Mammary epithelial cell (primary cell): ENCODE measurements at regions not wholly inside any gene's neighbourhood (a gene's known extent, or its start where the extent isn't known, plus 50 kb on each side); places are given as distances from the start of the nearest gene placed in this dataset.

ENCODE experiments used
- EZH2 ChIP-seq: IDR thresholded peaks from 2 replicates; pipeline ENCODE4 v1.6.1; 2012; ENCODE audit warnings: low read length, inconsistent platforms, borderline replicate concordance
- TF ChIP-seq, protein P1 (sequence below), 2 donors: IDR thresholded peaks in 1 of 2; conservative IDR thresholded peaks in 1 of 2; 2 replicates each; pipeline ENCODE4 v1.5.1; 2011 to 2012; ENCODE audit warnings: inconsistent platforms in 2 of 2, low read length in 2 of 2, mild to moderate bottlenecking in 2 of 2, control low read depth in 1 of 2, low read depth in 1 of 2; ENCODE audit not compliant: insufficient read depth in 1 of 2; ENCODE audit errors: extremely low read depth in 1 of 2

DNA sequence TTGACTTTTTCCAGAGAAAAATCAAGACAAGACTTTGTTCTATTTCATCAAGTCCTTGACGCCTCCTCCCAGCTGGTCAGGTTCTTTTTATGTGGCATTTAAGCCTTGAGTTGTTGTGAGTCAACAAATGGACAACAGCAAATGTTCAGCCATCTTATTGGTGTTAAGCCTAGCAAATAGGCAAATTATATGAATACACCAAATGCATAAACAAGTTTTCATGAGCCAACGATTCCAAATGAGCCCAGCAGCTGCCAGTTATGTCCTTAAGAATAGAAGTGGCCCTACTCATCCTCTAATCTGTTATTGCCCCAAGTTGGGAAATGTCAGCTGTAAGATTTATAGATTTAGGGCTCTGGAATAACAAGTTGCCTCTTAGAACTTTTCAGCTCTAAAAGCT lies 312.0 kb downstream of the SOX4 start:
- TF ChIP-seq, protein P1, sequence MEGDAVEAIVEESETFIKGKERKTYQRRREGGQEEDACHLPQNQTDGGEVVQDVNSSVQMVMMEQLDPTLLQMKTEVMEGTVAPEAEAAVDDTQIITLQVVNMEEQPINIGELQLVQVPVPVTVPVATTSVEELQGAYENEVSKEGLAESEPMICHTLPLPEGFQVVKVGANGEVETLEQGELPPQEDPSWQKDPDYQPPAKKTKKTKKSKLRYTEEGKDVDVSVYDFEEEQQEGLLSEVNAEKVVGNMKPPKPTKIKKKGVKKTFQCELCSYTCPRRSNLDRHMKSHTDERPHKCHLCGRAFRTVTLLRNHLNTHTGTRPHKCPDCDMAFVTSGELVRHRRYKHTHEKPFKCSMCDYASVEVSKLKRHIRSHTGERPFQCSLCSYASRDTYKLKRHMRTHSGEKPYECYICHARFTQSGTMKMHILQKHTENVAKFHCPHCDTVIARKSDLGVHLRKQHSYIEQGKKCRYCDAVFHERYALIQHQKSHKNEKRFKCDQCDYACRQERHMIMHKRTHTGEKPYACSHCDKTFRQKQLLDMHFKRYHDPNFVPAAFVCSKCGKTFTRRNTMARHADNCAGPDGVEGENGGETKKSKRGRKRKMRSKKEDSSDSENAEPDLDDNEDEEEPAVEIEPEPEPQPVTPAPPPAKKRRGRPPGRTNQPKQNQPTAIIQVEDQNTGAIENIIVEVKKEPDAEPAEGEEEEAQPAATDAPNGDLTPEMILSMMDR (conservative IDR thresholded peaks at IDR 0.05 in 1 of 2, IDR thresholded peaks at IDR 0.05 in 1 of 2; ENCODE audit: extremely low read depth in 1 of 2, insufficient read depth in 1 of 2, low read depth in 1 of 2, low read length in 2 of 2): no peak
- TF ChIP-seq EZH2: no peak
